DND-41 (cell line): ENCODE measurements at regions not wholly inside any gene's neighbourhood (a gene's known extent, or its start where the extent isn't known, plus 50 kb on each side); places are given as distances from the start of the nearest gene placed in this dataset.

Experiments
- CTCF ChIP-seq: IDR thresholded peaks from 2 replicates; pipeline ENCODE4 v1.5.1; 2012; ENCODE audit warnings: borderline replicate concordance, low read length, moderate library complexity, mild to moderate bottlenecking; ENCODE audit not compliant: poor library complexity, severe bottlenecking; ENCODE audit errors: extremely low read depth
- EZH2 ChIP-seq: IDR thresholded peaks from 3 replicates; pipeline ENCODE4 v1.6.1; 2012; ENCODE audit warnings: borderline replicate concordance, low read depth, mild to moderate bottlenecking, moderate library complexity, low read length, inconsistent platforms; ENCODE audit not compliant: severe bottlenecking

GRCh38 chr9:117887941-117888340, 183.7 kb downstream of the TLR4 start:
- no peak for TF ChIP-seq CTCF
- no peak for TF ChIP-seq EZH2
